ENCODE measurements at regions not wholly inside any gene's neighbourhood (a gene's known extent, or its start where the extent isn't known, plus 50 kb on each side); places are given as distances from the start of the nearest gene placed in this dataset.
A peak's percentile ranks its signal among the peaks of the same experiment; 100 is the strongest.
"Not testable (repeated sequence)": the region's sequence is repeated elsewhere in the genome, so short reads cannot be mapped to it uniquely, and the experiment has no call there.

DNA sequence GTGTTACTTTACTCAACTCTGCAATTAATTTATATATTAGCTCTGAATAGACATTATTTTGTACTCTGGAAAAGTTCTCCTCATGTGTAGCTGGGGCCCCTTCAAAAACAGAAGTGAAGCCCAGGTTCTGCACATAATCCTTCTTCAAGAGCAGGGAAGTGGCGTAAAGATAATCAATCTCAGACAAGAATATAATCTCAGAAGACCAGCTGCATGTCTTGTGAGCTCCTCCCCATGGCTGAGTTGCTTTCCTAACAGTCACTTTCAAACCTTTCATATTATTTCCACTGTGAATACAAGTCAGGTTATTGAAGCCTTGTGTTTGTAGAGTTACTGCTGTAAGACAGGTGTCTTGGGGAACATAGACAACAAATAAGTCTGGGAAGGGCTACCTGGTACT, 691.9 kb downstream of the RFPL4B start:
- no peak for DNase-seq (ENCODE audit: low spot score)

DNA sequence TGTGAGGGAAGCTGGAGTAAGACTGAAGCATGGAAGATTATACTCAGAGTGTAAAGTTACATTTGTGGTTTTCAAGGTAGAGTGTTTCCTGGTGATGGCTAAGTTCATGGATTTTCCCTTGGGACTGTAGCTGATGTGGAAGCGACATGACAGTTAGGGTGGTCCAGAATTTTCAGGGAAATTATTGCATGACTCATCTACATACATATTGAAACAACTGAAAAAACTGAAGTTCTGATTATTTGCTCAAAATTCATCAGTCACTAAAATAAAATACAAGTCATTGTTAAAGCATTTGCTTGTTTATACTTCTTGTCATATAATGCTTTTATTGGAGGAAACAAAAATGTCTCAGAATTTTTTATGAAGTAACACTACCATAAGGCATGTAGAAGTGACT, 700.0 kb downstream of the RFPL4B start:
- no peak for DNase-seq (ENCODE audit: low spot score)

DNA sequence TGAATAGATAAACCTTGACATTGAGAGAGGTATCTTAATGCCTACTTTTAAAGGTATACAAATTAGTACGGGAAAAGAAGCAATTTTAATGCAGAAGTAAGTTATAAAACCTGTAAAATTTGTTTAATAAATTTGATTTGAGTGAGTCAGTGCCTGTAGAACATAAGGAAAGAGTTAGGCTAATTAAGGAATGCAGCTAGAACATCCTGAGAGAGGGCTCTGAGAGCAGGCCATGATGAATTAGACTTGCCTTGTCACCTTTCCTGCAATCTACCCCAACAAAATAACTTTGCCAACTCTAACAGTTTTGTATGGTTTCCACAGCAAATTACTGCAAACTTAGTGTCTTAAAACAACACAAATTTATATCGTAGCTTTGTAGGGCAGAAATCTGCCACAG, 700.8 kb downstream of the RFPL4B start:
- no peak for DNase-seq (ENCODE audit: low spot score)

DNA sequence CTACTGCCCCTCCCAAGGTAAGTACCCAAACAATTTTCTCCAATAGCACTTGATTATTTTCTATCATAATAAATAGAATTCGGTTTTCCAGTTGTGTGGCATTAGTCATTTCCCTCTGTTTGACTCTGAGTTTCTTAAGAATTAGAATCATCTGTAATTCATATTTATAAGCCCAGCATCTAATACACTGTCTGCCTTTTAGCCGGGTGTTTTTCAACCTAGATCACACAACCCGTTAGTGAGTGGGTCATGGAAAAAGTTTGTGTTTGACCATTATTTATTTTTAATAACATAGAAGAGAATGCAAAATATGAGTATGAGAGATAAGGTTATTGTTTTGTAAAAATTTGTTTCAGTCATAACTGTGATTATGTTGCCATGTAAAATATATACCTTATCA, 701.6 kb downstream of the RFPL4B start:
- DNase-seq (ENCODE audit: low spot score), result no peak

DNA sequence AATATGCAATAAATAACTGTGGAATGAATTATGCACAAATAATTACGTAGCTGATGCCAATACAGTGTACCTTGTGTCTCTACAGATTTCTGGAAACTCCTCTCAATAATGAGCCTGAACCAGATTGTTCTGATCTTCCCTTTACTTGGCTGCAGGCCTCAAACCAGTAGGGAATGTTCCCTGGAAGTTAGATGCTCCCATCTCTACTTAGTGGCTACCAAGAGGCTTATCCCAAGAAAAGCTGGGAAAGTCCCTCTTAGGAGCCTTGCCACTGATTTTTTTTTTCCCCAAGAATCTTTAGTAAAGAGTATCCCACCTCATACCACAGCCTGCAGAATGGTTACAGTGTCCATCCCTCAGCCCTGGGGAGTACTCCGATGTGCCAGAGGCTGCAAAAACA, 702.1 kb downstream of the RFPL4B start:
- no peak for DNase-seq (ENCODE audit: low spot score)

DNA sequence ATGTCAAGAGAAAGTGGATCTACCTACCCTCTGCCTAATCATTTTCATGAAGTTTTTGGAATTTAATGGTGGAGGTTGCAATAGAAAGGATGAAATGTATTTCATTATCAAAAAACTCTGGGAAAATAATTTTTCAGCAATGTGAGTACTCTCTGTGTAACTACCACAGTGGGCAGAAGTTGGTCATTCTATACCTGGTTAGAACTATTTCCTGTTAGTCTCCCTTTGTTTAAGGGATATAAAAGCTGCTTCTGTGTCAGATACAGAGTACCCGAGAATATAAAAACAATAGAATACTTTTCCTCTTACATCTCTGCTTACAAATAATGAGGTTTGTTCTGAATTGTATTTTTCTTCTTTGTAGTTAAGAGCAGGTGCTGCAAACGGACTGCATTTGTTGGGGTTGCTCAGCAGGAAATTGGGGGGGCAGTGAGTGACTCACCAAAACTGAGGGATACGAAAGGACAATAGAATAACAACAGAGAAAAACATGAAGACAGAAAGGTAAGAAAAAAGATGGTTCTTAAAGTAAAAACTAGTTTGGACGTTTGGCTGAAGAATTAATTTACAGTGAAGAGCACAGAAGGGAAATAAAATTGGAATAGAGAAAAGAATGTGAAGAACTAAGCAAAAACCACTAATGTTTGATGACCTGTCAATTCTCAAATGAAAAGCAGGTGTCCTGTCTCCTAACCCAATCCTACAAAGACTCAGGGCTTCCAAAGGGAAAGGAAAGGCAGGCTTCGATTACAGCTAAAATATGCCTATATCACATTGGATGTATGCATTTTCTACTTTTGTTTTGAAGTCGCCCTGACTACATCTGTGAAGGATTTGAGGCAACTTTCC, 703.1 kb downstream of the RFPL4B start:
- no peak for DNase-seq (ENCODE audit: low spot score)

DNA sequence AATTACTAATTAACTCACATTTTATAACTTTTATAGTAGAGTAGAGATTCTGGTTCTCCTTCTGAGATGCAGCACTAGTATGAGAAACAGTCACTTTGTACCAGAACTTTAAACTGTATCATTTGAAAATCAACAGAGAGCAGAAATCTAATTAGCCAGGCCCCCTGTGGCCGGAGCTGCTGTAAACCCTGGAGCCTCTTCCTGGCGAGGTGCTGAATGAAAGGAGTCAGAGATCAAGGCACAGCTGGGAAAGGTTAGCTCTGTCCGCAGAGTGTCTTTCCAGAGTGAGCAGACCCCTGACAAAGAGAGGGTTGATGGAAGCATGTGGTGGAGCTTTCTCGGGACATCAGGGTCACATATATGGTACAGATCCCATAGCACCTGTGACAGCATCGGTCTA, 703.8 kb downstream of the RFPL4B start:
- no peak for DNase-seq (ENCODE audit: low spot score)

DNA sequence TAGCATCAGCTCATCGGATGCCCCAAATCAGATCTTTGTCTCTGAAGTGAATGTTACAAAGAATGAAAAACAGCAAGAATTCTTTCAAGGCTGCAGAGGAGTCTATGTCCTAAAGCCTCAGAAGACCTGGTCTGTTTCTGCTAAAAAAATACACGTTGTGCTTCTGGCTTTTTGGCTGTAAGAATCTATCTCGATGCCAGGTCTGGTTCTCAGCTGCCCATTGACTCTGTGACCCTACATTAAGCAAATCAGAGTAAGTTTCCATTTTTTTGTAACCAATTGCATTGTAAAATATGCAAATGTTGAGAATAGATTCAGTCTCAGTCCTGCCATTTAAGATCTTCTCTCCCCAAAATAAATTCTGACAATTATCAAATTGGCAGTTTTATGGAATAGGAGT, 705.4 kb downstream of the RFPL4B start:
- no peak for DNase-seq (ENCODE audit: low spot score)

DNA sequence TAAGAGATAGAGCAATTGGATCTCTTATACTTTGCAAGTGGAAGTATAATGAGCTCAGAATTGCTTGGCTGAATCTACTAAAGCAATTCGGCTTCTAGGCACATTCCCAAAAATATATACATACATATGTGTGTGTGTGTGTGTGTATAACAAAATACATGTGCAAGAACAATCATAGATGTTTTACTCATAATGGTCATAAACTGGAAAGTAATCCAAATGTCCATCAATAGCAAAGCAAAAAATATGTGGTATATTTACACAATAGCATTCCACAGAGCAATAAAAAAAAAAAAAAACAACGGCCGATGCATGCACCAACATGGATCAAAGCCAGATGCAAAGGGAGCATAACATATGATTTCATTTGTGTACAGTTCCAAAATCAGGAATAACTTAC, 707.9 kb downstream of the RFPL4B start:
- DNase-seq (ENCODE audit: low spot score), result no peak

DNA sequence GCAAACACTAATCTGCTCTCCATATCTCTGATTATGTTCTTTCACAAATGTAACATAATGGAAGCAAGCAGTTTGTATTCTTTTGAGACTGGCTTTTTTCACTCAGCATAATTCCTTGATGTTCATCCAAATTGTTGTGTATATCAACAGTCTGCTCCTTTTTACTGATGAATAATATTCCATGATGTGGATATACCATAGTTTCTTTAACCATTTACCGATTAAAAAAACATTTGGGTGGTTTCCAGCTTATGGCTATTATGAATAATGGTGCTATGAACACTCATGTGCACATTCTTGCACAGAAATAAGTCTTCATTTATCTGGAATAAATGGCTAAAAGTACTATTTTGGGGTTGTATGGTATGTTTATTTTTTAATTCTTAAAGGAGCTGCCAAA, 708.9 kb downstream of the RFPL4B start:
- no peak for DNase-seq (ENCODE audit: low spot score)

DNA sequence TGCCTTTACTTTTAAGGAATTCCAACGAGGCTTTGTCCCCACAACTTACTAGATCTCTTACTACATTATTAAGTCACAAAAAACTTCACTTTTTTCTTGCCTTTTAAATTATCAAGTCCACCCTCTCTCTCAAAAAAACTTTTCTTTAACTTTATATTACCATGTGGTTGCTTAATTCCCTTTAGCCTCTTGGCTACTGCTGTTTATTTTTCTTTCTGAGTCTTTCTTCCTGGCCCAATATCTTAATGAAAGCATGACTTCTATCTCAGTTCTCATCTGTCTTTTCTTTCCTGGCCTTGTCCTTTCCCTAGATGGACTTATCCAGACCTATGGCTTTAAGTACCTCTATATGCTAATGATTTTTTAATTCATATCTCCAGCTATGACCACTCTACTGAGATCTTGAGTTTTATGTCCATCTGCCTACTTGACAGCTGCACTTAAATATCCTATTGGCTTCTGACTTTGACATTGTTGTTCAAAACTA, 710.5 kb downstream of the RFPL4B start:
- DNase-seq (ENCODE audit: low spot score), result no peak

DNA sequence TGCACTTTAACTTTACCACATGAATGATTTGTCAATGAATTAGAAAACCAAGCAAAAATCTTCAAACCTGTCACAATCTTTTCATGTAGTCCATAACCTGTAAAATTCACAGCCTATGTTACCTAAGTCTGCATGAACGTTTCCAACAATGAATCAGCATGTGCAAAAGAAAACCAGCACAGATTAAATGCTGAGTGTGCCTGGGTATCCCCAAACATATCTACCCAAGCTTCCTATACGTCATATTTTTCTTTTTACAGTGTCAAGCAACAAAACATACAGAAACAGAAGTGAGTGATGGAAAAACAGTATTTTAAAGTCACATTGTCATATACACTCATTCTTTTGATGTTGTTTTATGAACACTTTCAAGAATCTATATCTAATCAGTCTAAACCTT, 713.5 kb downstream of the RFPL4B start:
- no peak for DNase-seq (ENCODE audit: low spot score)

DNA sequence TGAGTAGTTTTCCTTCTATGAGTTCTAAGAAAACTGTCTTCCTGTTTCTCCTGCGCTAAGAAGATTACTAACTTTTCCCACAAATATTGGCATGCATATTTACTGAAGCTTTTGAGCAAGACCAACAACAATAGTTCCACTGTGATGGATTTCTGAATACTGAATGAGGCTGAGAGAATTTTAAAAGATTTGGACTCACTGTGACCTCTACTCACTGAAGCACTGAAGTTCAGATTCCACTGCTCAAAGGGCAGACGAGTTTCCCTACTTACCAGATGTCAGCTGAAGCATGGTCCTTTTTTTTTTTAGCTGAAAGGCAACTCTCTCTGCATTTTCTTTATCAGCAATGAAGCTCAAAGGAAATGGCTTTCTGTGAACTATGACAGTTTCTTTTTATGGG, 718.5 kb downstream of the RFPL4B start:
- DNase-seq (ENCODE audit: low spot score), result no peak

DNA sequence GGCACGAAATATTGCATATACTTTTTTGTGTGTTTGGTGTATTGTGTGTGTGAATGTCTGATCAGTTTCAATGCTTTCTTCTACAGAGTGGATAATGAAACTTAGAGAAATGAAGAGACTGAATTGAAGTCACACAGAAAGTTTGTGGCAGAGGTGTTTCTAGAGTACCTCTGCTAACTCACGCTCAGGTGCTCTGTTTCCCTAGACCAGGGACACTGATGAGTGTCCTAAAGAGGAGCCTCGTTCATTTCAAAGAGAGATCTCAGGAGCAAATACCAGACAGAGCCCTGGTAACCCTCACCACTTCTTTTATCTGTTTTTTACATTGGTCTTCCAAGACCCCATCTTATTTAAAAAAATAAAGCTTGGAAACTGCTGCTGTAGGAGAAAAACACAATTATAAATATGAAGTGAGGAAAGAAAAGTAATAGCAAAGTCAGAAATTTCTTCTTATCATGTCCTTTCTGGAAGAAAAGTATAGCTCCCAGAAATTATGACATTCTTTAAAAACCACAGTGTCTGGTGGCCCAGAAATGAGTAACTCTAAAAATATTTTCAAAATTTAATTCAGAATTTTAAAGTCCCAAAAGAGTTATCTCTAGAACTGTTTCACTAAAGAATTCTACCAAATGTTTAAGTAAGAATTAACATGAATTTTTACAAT, 720.6 kb downstream of the RFPL4B start:
- DNase-seq (ENCODE audit: low spot score), result no peak

DNA sequence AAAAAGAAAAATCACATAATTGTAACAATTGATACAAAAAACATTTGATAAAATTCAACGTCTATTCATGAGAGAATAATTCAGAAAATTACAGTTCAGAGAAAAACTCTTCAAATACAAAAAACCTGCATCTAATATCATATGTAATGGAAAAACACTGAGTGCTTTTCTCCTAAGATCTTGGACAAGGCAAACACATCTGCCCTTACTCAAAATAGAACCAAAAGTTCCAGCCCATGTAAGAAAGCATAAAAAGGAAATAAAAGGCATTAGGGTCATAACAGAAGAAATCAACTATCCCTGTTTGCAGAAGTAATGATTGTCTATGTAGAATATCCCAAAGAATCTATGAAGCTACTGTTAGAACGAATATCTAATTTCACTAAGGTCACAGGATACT, 721.4 kb downstream of the RFPL4B start:
- no peak for DNase-seq (ENCODE audit: low spot score)

DNA sequence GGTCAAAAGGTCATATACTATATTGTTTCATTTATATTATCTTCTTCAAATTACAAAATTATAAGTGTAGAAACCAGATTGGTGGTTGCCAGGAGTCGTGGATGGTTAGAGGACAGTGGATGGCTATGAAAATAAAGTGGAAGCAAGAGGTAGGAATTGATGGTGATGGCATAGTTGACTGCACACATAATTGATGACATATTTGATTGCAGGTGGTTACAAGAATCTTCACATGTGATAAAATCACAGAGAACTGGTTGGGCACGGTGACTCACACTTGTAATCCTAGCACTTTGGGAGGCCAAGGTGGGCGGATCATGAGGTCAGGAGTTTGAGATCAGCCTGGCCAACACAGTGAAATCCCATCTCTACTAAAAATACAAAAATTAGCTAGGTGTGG, 723.6 kb downstream of the RFPL4B start:
- not testable (repeated sequence) for DNase-seq (ENCODE audit: low spot score)

DNA sequence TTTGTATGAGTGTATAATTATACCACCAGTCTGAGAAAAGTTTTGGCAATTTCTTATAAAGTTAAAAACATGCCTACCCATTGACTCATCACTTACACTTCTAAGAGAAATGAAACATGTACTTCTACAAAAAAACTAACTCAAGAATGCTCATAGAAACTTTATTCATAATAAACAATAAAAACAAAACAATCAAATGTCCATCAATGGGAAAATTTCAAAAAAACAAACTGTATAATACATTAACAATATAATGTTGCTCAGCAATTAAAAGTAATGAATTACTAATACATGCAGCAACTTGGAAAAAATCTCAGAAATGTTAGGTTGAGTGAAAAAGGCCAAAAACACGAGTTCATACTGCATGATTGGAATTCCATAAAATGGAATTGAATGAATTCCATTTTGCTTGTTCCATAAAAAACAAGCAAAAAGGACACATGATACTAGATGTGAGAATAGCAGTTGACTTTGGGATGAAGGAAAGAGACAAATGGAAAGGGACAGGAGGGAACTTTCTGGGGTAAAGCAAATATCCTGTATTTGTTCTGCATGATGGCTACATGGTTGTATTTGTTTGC, 726.6 kb downstream of the RFPL4B start:
- no peak for DNase-seq (ENCODE audit: low spot score)

DNA sequence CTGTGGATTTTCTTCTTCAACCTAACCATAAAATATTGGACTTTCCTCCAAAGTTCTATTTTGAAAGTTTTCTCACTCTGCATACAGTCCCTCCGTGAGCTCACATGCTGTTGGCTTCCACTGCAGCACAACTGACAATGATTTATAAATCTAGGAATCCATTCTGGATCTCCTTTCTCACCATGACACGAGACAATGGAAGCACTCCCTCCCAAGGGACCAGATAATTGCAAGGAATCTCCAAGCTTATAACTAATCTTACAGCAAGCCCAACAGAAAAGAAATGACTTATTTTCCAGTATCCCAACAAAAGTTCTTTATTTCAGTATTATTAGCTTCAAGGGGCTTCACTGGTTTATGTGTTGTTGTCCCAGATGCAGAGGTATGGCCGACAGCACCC, 729.0 kb downstream of the RFPL4B start:
- peak; percentile 32 for DNase-seq (ENCODE audit: low spot score)

DNA sequence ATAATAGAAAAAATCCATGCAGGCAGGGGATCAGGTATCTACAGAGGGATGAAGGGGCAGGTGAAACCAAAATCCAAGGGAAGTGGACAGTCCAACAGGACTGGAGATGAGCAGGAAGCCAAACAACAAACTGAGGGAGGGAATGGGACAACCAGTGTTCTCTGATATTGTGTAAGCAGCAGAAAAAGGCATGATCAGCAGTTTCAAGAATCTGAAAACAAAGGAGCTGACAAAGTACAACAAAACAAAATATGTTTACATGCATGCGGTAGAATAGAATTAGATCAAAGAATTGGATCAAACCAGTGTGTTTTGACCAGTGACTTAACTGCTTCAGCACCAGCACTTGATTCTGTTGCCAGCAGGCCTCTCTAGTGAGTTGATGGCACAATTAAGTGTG, 729.7 kb downstream of the RFPL4B start:
- DNase-seq (ENCODE audit: low spot score), result no peak

DNA sequence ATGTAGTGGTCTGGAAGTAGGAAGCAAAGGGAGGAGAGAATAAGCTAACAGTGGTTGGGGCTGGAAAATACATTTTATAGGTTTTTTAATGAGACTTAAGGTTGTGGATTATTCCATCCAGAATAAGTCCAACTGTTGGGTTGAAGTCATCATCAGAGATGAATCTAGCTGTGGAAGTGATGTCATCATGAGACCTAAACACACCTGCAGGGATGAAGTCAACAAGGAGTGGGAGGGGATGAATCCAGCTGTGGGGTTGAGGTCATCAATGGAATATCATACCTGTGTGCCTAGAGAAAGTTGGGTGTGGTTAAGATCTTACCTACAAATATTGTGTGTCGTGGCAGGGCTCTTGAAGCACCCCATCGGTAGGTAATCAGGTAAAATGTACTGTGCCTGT, 730.7 kb downstream of the RFPL4B start:
- no peak for DNase-seq (ENCODE audit: low spot score)

DNA sequence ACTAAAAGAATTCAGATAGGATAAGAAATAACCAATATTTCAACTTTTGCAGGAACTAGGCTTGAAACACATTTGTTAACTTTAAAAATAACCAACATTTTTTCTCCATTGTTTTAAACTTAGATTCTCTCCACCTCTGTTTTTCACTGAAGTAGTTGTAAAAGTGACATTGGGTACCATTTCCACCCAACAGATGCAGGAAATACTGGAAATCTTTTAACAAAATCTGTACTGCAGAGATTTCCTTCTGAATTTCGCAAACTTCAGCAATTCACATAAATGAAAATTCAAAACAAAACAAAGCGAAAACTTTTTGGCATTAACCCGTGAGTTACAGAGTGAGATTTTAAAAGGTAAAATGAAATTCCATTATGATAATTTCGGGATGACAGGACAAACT, 731.7 kb downstream of the RFPL4B start:
- DNase-seq (ENCODE audit: low spot score), result no peak

DNA sequence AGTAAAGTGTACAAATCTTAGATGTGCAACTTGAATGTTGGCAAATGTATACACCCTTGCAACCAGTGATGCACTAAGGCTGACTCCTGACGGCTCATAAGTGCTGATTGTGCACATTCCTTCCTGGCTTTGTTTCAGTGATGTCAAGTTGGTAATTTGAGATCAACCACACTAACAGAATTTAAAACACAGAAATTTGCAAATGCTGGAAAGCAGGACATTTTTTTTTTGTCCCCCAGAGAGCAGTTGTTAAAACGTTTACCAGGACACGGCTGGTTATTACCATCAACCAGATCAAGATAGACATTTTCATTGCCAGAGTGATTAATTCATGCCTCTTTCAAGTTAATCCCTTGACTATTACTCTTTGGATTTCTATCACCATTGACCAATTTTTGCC, 735.6 kb downstream of the RFPL4B start:
- DNase-seq (ENCODE audit: low spot score), result no peak

DNA sequence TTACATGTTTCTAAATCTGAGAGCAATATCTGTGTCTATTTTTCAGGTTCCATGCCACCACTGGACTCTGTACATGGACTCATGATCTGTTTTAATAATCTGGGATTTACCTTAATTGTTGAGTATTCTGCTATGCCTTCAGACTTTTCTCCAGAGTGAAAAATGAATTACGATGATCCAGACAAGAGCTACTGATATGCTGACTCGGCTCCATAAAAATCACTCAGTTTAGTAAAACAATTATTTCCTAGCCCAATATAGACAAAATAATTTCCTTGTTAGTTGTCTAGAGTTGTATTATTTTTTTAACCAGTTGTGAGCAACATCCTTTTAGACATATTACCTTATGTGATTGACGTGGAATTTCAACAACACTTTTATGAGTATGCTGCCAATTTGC, 736.8 kb downstream of the RFPL4B start:
- no peak for DNase-seq (ENCODE audit: low spot score)
